Transverse colon (tissue), 4 donors: ENCODE measurements at regions not wholly inside any gene's neighbourhood (a gene's known extent, or its start where the extent isn't known, plus 50 kb on each side); places are given as distances from the start of the nearest gene placed in this dataset.

Experiments
- CTCF ChIP-seq, 5 experiments: fragments of 200-600 bp in 3 of 5; fragments of 450-650 bp in 2 of 5; sonication (generic) in 3 of 5; IDR thresholded peaks; 1 replicate in 2 of 5; 2 replicates in 3 of 5; pipeline ENCODE4 v1.5.1; 2016 to 2017; ENCODE audit warnings: antibody characterized with exemption in 5 of 5, inconsistent platforms in 3 of 5, mild to moderate bottlenecking in 2 of 5, moderate library complexity in 1 of 5
- EP300 ChIP-seq: sonication (generic); formaldehyde crosslinking; IDR thresholded peaks from one replicate; pipeline ENCODE4 v1.6.1; 2017; ENCODE audit warnings: antibody characterized with exemption, low read depth
- POLR2A ChIP-seq: fragments of 450-650 bp; IDR thresholded peaks from one replicate; pipeline ENCODE4 v1.6.1; 2016; ENCODE audit warnings: antibody characterized with exemption, mild to moderate bottlenecking, moderate library complexity
- POLR2AphosphoS5 ChIP-seq, 3 donors: sonication (generic); formaldehyde crosslinking; IDR thresholded peaks; one replicate each; pipeline ENCODE4 v1.6.1; 2016; ENCODE audit warnings: antibody characterized with exemption in 3 of 3

- no peak for TF ChIP-seq CTCF (IDR thresholded peaks at IDR 0.05)
- TF ChIP-seq POLR2A: no peak
- TF ChIP-seq POLR2AphosphoS5 (IDR thresholded peaks at IDR 0.05): no peak
- no peak for TF ChIP-seq EP300
Observed at GRCh38 chr10:111233439-111233838, 156.6 kb downstream of the ADRA2A start.
